Effector memory CD8-positive, alpha-beta T cell (primary cell): ENCODE measurements at regions not wholly inside any gene's neighbourhood (a gene's known extent, or its start where the extent isn't known, plus 50 kb on each side); places are given as distances from the start of the nearest gene placed in this dataset.

Source experiments
- ATAC-seq: fragments of 150-1000 bp; cut with Tn5 transposase; replicated peaks from 2 replicates; pipeline ENCODE4 v1.10.0; 2021; ENCODE audit warnings: mild to moderate bottlenecking, moderate library complexity
- DNase-seq, 3 experiments: peaks; one replicate each; pipeline ENCODE4 v3.0.0; 2021
- H3K27ac Mint-ChIP-seq, 2 donors: one replicate each; pipeline ENCODE4 v1.8.0; 2022; ENCODE audit warnings: mild to moderate bottlenecking in 2 of 2, mixed read lengths in 2 of 2, moderate library complexity in 2 of 2
- H3K27me3 Mint-ChIP-seq, 2 donors: one replicate each; pipeline ENCODE4 v1.8.0; 2022; ENCODE audit warnings: mixed read lengths in 2 of 2
- H3K36me3 Mint-ChIP-seq: one replicate; pipeline ENCODE4 v1.8.0; 2022; ENCODE audit warnings: mild to moderate bottlenecking, moderate library complexity, mixed read lengths; ENCODE audit not compliant: insufficient read depth
- H3K4me1 Mint-ChIP-seq, 2 donors: one replicate each; pipeline ENCODE4 v1.8.0; 2022; ENCODE audit warnings: low read depth in 2 of 2, mixed read lengths in 2 of 2
- H3K4me3 Mint-ChIP-seq, 2 donors: one replicate each; pipeline ENCODE4 v1.8.0; 2022; ENCODE audit warnings: mild to moderate bottlenecking in 2 of 2, mixed read lengths in 2 of 2, moderate library complexity in 2 of 2
- H3K9me3 Mint-ChIP-seq, 2 donors: one replicate each; pipeline ENCODE4 v1.8.0; 2022; ENCODE audit warnings: mixed read lengths in 2 of 2

GRCh38 chr16:73154063-73154870, 106.3 kb upstream of the ZFHX3 start:
- peaks cover 0 to 8% of the 10 kb centered on the region in 2 donors for H3K27me3 Mint-ChIP-seq
- H3K9me3 Mint-ChIP-seq = peaks cover 6 to 10% of the 10 kb centered on the region in 2 donors
- ATAC-seq (peak; percentile 17), DNase-seq (no peak)
- no peaks in the 10 kb centered on the region for H3K36me3 Mint-ChIP-seq
- H3K27ac Mint-ChIP-seq = no peak overlapping the region
- H3K4me1 Mint-ChIP-seq = peaks cover 0 to 1% of the 10 kb centered on the region in 2 donors
- no peak overlapping the region for H3K4me3 Mint-ChIP-seq

- Mint-ChIP-seq H3K27me3 (peaks cover 0 to 8% of the 10 kb centered on the region in 2 donors), H3K27ac (no peak overlapping the region), H3K4me3 (no peak overlapping the region), H3K36me3 (no peaks in the 10 kb centered on the region), H3K4me1 (peaks cover 0 to 1% of the 10 kb centered on the region in 2 donors), H3K9me3 (peaks cover 6 to 8% of the 10 kb centered on the region in 2 donors)
- DNase-seq (no peak), ATAC-seq (no peak)
Observed at GRCh38 chr16:73152386-73153125, 104.6 kb upstream of the ZFHX3 start.

GRCh38 chr16:73151941-73152340, 104.0 kb upstream of the ZFHX3 start:
- Mint-ChIP-seq H3K27ac (no peak overlapping the region), H3K4me3 (no peak overlapping the region), H3K36me3 (no peaks in the 10 kb centered on the region), H3K4me1 (peaks cover 0 to 1% of the 10 kb centered on the region in 2 donors), H3K27me3 (peaks cover 0 to 8% of the 10 kb centered on the region in 2 donors), H3K9me3 (peaks cover 6% of the 10 kb centered on the region in 2 donors)
- no peak for DNase-seq
- no peak for ATAC-seq

- Mint-ChIP-seq H3K4me1 (peaks cover 0 to 1% of the 10 kb centered on the region in 2 donors), H3K36me3 (no peaks in the 10 kb centered on the region)
Observed at GRCh38 chr16:73151225-73151624, 103.3 kb upstream of the ZFHX3 start.

GRCh38 chr16:73150786-73151185, 102.9 kb upstream of the ZFHX3 start:
- DNase-seq (no peak), ATAC-seq (no peak)
- H3K27ac Mint-ChIP-seq = no peak overlapping the region
- no peaks in the 10 kb centered on the region for H3K36me3 Mint-ChIP-seq
- H3K4me3 Mint-ChIP-seq = no peak overlapping the region
- H3K9me3 Mint-ChIP-seq = peaks cover 6 to 7% of the 10 kb centered on the region in 2 donors
- peaks cover 0 to 1% of the 10 kb centered on the region in 2 donors for H3K4me1 Mint-ChIP-seq
- H3K27me3 Mint-ChIP-seq = peaks cover 0 to 8% of the 10 kb centered on the region in 2 donors

More at GRCh38 chr16:73151225-73151624, 103.3 kb upstream of the ZFHX3 start:
- Mint-ChIP-seq H3K27me3 (peaks cover 0 to 8% of the 10 kb centered on the region in 2 donors), H3K4me3 (no peak overlapping the region), H3K9me3 (peaks cover 6% of the 10 kb centered on the region in 2 donors), H3K27ac (no peak overlapping the region)
- ATAC-seq = no peak
- no peak for DNase-seq

GRCh38 chr16:73149334-73149733, 101.4 kb upstream of the ZFHX3 start:
- H3K27ac Mint-ChIP-seq = no peak overlapping the region
- H3K27me3 Mint-ChIP-seq = peaks cover 0 to 5% of the 10 kb centered on the region in 2 donors
- ATAC-seq = no peak
- peaks cover 0 to 1% of the 10 kb centered on the region in 2 donors for H3K4me1 Mint-ChIP-seq
- peaks cover 8% of the 10 kb centered on the region in 2 donors for H3K9me3 Mint-ChIP-seq
- no peak for DNase-seq
- H3K4me3 Mint-ChIP-seq = no peak overlapping the region
- H3K36me3 Mint-ChIP-seq = no peaks in the 10 kb centered on the region

- Mint-ChIP-seq H3K27me3 (no peaks in the 10 kb centered on the region), H3K27ac (no peak overlapping the region), H3K9me3 (peaks cover 5 to 7% of the 10 kb centered on the region in 2 donors), H3K4me1 (no peaks in the 10 kb centered on the region), H3K36me3 (no peaks in the 10 kb centered on the region), H3K4me3 (no peak overlapping the region)
- no peak for DNase-seq
- no peak for ATAC-seq
Observed at GRCh38 chr16:73147958-73148357, 100.0 kb upstream of the ZFHX3 start.

- ATAC-seq (no peak), DNase-seq (no peak)
- Mint-ChIP-seq H3K4me1 (no peaks in the 10 kb centered on the region), H3K27me3 (no peaks in the 10 kb centered on the region), H3K4me3 (no peak overlapping the region), H3K9me3 (peaks cover 5 to 7% of the 10 kb centered on the region in 2 donors), H3K27ac (no peak overlapping the region), H3K36me3 (no peaks in the 10 kb centered on the region)
Observed at GRCh38 chr16:73145166-73145880, 97.4 kb upstream of the ZFHX3 start.

GRCh38 chr16:73143576-73144422, 95.9 kb upstream of the ZFHX3 start:
- ATAC-seq = no peak
- Mint-ChIP-seq H3K4me1 (no peaks in the 10 kb centered on the region), H3K27me3 (no peaks in the 10 kb centered on the region), H3K9me3 (peaks cover 5 to 7% of the 10 kb centered on the region in 2 donors), H3K4me3 (no peak overlapping the region), H3K36me3 (no peaks in the 10 kb centered on the region), H3K27ac (no peak overlapping the region)
- no peak for DNase-seq

GRCh38 chr16:73143002-73143401, 95.1 kb upstream of the ZFHX3 start:
- H3K4me3 Mint-ChIP-seq = no peak overlapping the region
- H3K27ac Mint-ChIP-seq = no peak overlapping the region
- DNase-seq (no peak), ATAC-seq (no peak)
- no peaks in the 10 kb centered on the region for H3K36me3 Mint-ChIP-seq
- H3K27me3 Mint-ChIP-seq = no peaks in the 10 kb centered on the region
- no peaks in the 10 kb centered on the region for H3K4me1 Mint-ChIP-seq
- H3K9me3 Mint-ChIP-seq = peaks cover 7 to 8% of the 10 kb centered on the region in 2 donors

- no peak overlapping the region for H3K27ac Mint-ChIP-seq
- H3K4me1 Mint-ChIP-seq = no peaks in the 10 kb centered on the region
- no peak for DNase-seq
- H3K27me3 Mint-ChIP-seq = no peaks in the 10 kb centered on the region
- H3K4me3 Mint-ChIP-seq = no peak overlapping the region
- ATAC-seq = no peak
- no peaks in the 10 kb centered on the region for H3K36me3 Mint-ChIP-seq
- H3K9me3 Mint-ChIP-seq = peaks cover 7 to 9% of the 10 kb centered on the region in 2 donors
Observed at GRCh38 chr16:73142053-73142854, 94.3 kb upstream of the ZFHX3 start.

- H3K4me3 Mint-ChIP-seq = no peak overlapping the region
- DNase-seq (no peak), ATAC-seq (no peak)
- H3K27ac Mint-ChIP-seq = no peak overlapping the region
- no peaks in the 10 kb centered on the region for H3K4me1 Mint-ChIP-seq
- no peaks in the 10 kb centered on the region for H3K27me3 Mint-ChIP-seq
- H3K36me3 Mint-ChIP-seq = no peaks in the 10 kb centered on the region
- peaks cover 7 to 9% of the 10 kb centered on the region in 2 donors for H3K9me3 Mint-ChIP-seq
Observed at GRCh38 chr16:73140929-73141328, 93.0 kb upstream of the ZFHX3 start.
